ENCODE measurements at regions not wholly inside any gene's neighbourhood (a gene's known extent, or its start where the extent isn't known, plus 50 kb on each side); places are given as distances from the start of the nearest gene placed in this dataset.

DNA sequence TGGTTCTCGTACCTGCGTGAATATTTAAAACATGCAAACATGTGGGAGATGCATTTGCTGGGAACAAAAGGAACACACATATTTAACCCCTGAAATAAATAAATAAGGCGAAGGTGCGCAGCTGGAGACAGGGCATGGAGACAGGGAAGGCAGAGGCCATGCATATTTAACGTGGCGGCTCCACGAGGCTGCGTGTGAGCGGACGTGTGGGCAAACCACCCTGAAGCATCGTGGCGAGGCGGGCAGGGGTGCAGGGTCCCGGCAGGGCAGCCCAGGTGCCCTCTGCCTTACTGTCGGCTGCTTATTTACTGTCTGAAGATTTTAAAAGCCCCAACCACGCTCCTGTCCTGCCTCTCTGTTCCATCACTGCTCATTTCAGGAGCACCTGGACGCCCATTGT lies 104.0 kb upstream of the ACTRT2 start:
- Histone ChIP-seq H3K4me3 (ENCODE audit: low read length) (no peak overlapping the region), H4K20me1 (ENCODE audit: low read length) (no peaks in the 10 kb centered on the region), H3K9me2 (replicated peaks; ENCODE audit: low read length) (no peaks in the 10 kb centered on the region), H3K9me3 (ENCODE audit: low read length) (no peaks in the 10 kb centered on the region), H3K27ac (ENCODE audit: low read length) (no peak overlapping the region), H2AFZ (ENCODE audit: low read length) (no peak overlapping the region), H3K27me3 (ENCODE audit: low read length) (peaks cover 73% of the 10 kb centered on the region), H3K79me2 (ENCODE audit: low read length) (no peaks in the 10 kb centered on the region), H3F3A (ENCODE audit: low read length, unreplicated experiment) (no peaks in the 10 kb centered on the region), H3K36me3 (ENCODE audit: low read depth, low read length) (no peaks in the 10 kb centered on the region), H3K9ac (ENCODE audit: low read length) (no peak overlapping the region), H3K4me2 (ENCODE audit: low read length) (no peak overlapping the region), H3K4me1 (ENCODE audit: insufficient read depth, low read length) (no peaks in the 10 kb centered on the region)
- ChIA-PET POLR2A (ENCODE audit: unreplicated experiment) (no interaction called here), CTCF (no interaction called here)
- intact Hi-C loops (cut with micrococcal nuclease): no loop called here
- no peak for DNase-seq
- TF ChIP-seq EZH2 (IDR thresholded peaks at IDR 0.05; ENCODE audit: low read length, unreplicated experiment) (no peak), EZH2phosphoT487 (IDR thresholded peaks at IDR 0.05; ENCODE audit: borderline replicate concordance, low read length) (no peak)
- TF ChIP-seq, protein P1, sequence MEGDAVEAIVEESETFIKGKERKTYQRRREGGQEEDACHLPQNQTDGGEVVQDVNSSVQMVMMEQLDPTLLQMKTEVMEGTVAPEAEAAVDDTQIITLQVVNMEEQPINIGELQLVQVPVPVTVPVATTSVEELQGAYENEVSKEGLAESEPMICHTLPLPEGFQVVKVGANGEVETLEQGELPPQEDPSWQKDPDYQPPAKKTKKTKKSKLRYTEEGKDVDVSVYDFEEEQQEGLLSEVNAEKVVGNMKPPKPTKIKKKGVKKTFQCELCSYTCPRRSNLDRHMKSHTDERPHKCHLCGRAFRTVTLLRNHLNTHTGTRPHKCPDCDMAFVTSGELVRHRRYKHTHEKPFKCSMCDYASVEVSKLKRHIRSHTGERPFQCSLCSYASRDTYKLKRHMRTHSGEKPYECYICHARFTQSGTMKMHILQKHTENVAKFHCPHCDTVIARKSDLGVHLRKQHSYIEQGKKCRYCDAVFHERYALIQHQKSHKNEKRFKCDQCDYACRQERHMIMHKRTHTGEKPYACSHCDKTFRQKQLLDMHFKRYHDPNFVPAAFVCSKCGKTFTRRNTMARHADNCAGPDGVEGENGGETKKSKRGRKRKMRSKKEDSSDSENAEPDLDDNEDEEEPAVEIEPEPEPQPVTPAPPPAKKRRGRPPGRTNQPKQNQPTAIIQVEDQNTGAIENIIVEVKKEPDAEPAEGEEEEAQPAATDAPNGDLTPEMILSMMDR (conservative IDR thresholded peaks at IDR 0.05; ENCODE audit: low read depth, low read length): no peak
- BruUV-seq (replicated peaks): no TSS peak
- no peak for ATAC-seq

DNA sequence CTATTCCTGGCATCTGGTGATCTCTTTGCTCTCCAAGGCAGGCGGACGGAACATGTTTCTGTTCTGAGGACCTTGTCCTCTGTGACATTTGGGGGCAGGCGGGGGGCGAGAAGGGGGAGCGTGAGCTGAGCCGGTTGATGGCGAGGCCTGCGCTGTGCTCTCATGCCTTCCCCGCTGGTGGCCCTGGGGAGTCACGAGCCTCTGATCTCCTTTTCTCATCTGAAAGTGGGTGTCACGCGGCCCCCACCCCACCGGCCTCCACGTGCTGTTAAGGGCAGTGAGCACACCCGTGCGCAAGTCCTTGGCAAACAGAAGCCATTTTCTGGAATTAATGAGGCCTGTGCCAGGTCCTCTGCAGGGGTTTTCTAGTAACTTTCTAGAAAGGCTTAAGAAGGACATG lies 102.8 kb upstream of the ACTRT2 start:
- no peak overlapping the region for H3K9ac ChIP-seq (ENCODE audit: low read length)
- no peak for DNase-seq
- intact Hi-C loops (cut with micrococcal nuclease): no loop called here
- no peaks in the 10 kb centered on the region for H3K36me3 ChIP-seq (ENCODE audit: low read depth, low read length)
- no peak for ATAC-seq
- no peak overlapping the region for H2AFZ ChIP-seq (ENCODE audit: low read length)
- H3K79me2 ChIP-seq (ENCODE audit: low read length): no peaks in the 10 kb centered on the region
- no peaks in the 10 kb centered on the region for H3K4me1 ChIP-seq (ENCODE audit: insufficient read depth, low read length)
- H3K27me3 ChIP-seq (ENCODE audit: low read length): peaks cover 75% of the 10 kb centered on the region
- no peaks in the 10 kb centered on the region for H3K9me3 ChIP-seq (ENCODE audit: low read length)
- H3F3A ChIP-seq (ENCODE audit: low read length, unreplicated experiment): no peaks in the 10 kb centered on the region
- ChIA-PET POLR2A (ENCODE audit: unreplicated experiment) (no interaction called here), CTCF (no interaction called here)
- H3K27ac ChIP-seq (ENCODE audit: low read length): no peak overlapping the region
- H3K9me2 ChIP-seq (replicated peaks; ENCODE audit: low read length): no peaks in the 10 kb centered on the region
- no peak overlapping the region for H3K4me3 ChIP-seq (ENCODE audit: low read length)
- no peaks in the 10 kb centered on the region for H4K20me1 ChIP-seq (ENCODE audit: low read length)
- TF ChIP-seq, protein P1 (conservative IDR thresholded peaks at IDR 0.05; ENCODE audit: low read depth, low read length): no peak
- TF ChIP-seq EZH2 (IDR thresholded peaks at IDR 0.05; ENCODE audit: low read length, unreplicated experiment) (no peak), EZH2phosphoT487 (IDR thresholded peaks at IDR 0.05; ENCODE audit: borderline replicate concordance, low read length) (no peak)
- BruUV-seq (replicated peaks): no TSS peak
- H3K4me2 ChIP-seq (ENCODE audit: low read length): no peak overlapping the region

DNA sequence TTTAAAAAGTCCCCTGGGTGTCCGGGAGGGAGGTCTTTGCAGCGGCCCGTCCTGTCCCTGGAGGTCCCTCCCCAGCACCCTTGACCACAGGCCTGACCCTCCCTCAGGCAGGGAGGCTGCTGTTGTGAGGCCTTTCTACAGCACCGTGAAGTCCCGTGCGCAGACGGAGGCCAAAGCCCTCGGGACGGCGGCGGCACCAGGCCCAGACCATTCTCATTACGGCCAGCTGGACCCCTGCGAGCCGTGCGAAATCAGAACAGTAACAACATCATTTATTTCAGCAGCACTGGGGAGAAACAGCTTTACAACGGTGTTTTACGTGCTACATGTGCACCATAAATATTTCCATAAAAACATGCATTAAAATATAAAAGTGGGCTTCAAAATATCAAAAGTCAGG lies 101.4 kb upstream of the ACTRT2 start:
- no peak overlapping the region for H2AFZ ChIP-seq (ENCODE audit: low read length)
- peaks cover 85% of the 10 kb centered on the region for H3K27me3 ChIP-seq (ENCODE audit: low read length)
- BruUV-seq (replicated peaks): no TSS peak
- no peaks in the 10 kb centered on the region for H3K4me1 ChIP-seq (ENCODE audit: insufficient read depth, low read length)
- DNase-seq: no peak
- H3K9me2 ChIP-seq (replicated peaks; ENCODE audit: low read length): no peaks in the 10 kb centered on the region
- no peak overlapping the region for H3K27ac ChIP-seq (ENCODE audit: low read length)
- no peak overlapping the region for H3K4me2 ChIP-seq (ENCODE audit: low read length)
- H3K79me2 ChIP-seq (ENCODE audit: low read length): no peaks in the 10 kb centered on the region
- no peak overlapping the region for H3K4me3 ChIP-seq (ENCODE audit: low read length)
- ChIA-PET POLR2A (ENCODE audit: unreplicated experiment) (no interaction called here), CTCF (no interaction called here)
- TF ChIP-seq EZH2phosphoT487 (IDR thresholded peaks at IDR 0.05; ENCODE audit: borderline replicate concordance, low read length): no peak
- no peak for TF ChIP-seq EZH2 (IDR thresholded peaks at IDR 0.05; ENCODE audit: low read length, unreplicated experiment)
- TF ChIP-seq, protein P1 (conservative IDR thresholded peaks at IDR 0.05; ENCODE audit: low read depth, low read length): no peak
- H3K36me3 ChIP-seq (ENCODE audit: low read depth, low read length): no peaks in the 10 kb centered on the region
- H3K9me3 ChIP-seq (ENCODE audit: low read length): no peaks in the 10 kb centered on the region
- intact Hi-C loops (cut with micrococcal nuclease): no loop called here
- no peaks in the 10 kb centered on the region for H4K20me1 ChIP-seq (ENCODE audit: low read length)
- H3K9ac ChIP-seq (ENCODE audit: low read length): no peak overlapping the region
- no peaks in the 10 kb centered on the region for H3F3A ChIP-seq (ENCODE audit: low read length, unreplicated experiment)
- no peak for ATAC-seq

Data from PC-3 (cell line).